Nephron (organoid): ENCODE measurements at regions not wholly inside any gene's neighbourhood (a gene's known extent, or its start where the extent isn't known, plus 50 kb on each side); places are given as distances from the start of the nearest gene placed in this dataset.

Source experiments
- H3K27ac Mint-ChIP-seq, 3 experiments: 2 replicates each; pipeline ENCODE4 v1.8.0; 2020; ENCODE audit warnings: mixed read lengths in 3 of 3, mild to moderate bottlenecking in 2 of 3, moderate library complexity in 1 of 3
- H3K27me3 Mint-ChIP-seq: 2 replicates; pipeline ENCODE4 v1.8.0; 2021; ENCODE audit warnings: low read depth, mild to moderate bottlenecking, moderate library complexity, mixed read lengths
- H3K36me3 Mint-ChIP-seq: 2 replicates; pipeline ENCODE4 v1.8.0; 2020; ENCODE audit warnings: low read depth, mixed read lengths
- H3K4me1 Mint-ChIP-seq: 2 replicates; pipeline ENCODE4 v1.8.0; 2020; ENCODE audit warnings: mixed read lengths
- H3K4me3 Mint-ChIP-seq, 3 experiments: 2 replicates each; pipeline ENCODE4 v1.8.0; 2020; ENCODE audit warnings: mild to moderate bottlenecking in 3 of 3, mixed read lengths in 3 of 3, moderate library complexity in 2 of 3
- H3K9me3 Mint-ChIP-seq: 2 replicates; pipeline ENCODE4 v1.8.0; 2020; ENCODE audit warnings: mixed read lengths
- CTCF ChIP-seq, 3 experiments: fragments of 200-600 bp; sonication (generic); IDR thresholded peaks; one replicate each; pipeline ENCODE4 v1.5.0; 2021; ENCODE audit warnings: antibody characterized with exemption in 3 of 3; ENCODE audit not compliant: unreplicated experiment in 3 of 3

- H3K4me1 Mint-ChIP-seq = peaks cover 16% of the 10 kb centered on the region
- H3K27me3 Mint-ChIP-seq = peaks cover 4% of the 10 kb centered on the region
- H3K36me3 Mint-ChIP-seq = no peaks in the 10 kb centered on the region
- no peaks in the 10 kb centered on the region for H3K9me3 Mint-ChIP-seq
- no peak overlapping the region for H3K4me3 Mint-ChIP-seq
- no peak overlapping the region for H3K27ac Mint-ChIP-seq
- no peak for TF ChIP-seq CTCF (IDR thresholded peaks at IDR 0.05; ENCODE audit: unreplicated experiment in 3 of 3)
These were observed 74.5 kb upstream of the AHI1 start for GRCh38 chr6:135572051-135572450.

GRCh38 chr6:135575629-135576028 lies 78.1 kb upstream of the AHI1 start:
- no peaks in the 10 kb centered on the region for H3K9me3 Mint-ChIP-seq
- no peaks in the 10 kb centered on the region for H3K4me1 Mint-ChIP-seq
- H3K27me3 Mint-ChIP-seq = peaks cover 2% of the 10 kb centered on the region
- no peak for TF ChIP-seq CTCF (IDR thresholded peaks at IDR 0.05; ENCODE audit: unreplicated experiment in 3 of 3)
- no peaks in the 10 kb centered on the region for H3K36me3 Mint-ChIP-seq
- no peak overlapping the region for H3K4me3 Mint-ChIP-seq
- no peak overlapping the region for H3K27ac Mint-ChIP-seq

DNA sequence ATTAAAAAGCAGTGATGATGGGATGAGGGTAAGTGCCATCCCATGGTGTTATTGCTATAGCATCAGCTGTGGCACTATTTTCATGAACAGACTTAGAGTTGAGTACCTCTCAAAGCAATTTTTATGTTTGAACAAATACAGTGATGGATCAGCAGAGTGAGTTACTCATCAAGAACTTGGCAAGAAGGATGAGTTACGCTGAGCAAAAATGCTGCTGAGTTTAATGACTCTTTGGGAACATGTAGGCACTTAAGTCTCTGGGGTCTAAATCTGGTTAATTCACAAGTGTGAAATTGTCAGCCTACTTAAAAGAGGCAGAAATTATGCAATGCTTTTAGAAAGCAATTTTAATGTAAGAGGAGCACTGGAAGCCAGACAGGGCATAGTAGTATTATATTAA lies 78.5 kb upstream of the AHI1 start:
- no peaks in the 10 kb centered on the region for H3K27me3 Mint-ChIP-seq
- no peaks in the 10 kb centered on the region for H3K36me3 Mint-ChIP-seq
- H3K4me3 Mint-ChIP-seq = no peak overlapping the region
- H3K27ac Mint-ChIP-seq = no peak overlapping the region
- H3K9me3 Mint-ChIP-seq = no peaks in the 10 kb centered on the region
- no peaks in the 10 kb centered on the region for H3K4me1 Mint-ChIP-seq
- TF ChIP-seq CTCF (IDR thresholded peaks at IDR 0.05; ENCODE audit: unreplicated experiment in 3 of 3) = no peak

GRCh38 chr6:135577059-135577538 lies 79.6 kb upstream of the AHI1 start:
- Mint-ChIP-seq H3K36me3 (no peaks in the 10 kb centered on the region), H3K4me3 (no peak overlapping the region), H3K4me1 (no peaks in the 10 kb centered on the region), H3K27me3 (no peaks in the 10 kb centered on the region), H3K9me3 (no peaks in the 10 kb centered on the region), H3K27ac (no peak overlapping the region)
- TF ChIP-seq CTCF (IDR thresholded peaks at IDR 0.05; ENCODE audit: unreplicated experiment in 3 of 3) = no peak

GRCh38 chr6:135578976-135579375 lies 81.4 kb upstream of the AHI1 start:
- Mint-ChIP-seq H3K36me3 (no peaks in the 10 kb centered on the region), H3K27ac (no peak overlapping the region), H3K27me3 (no peaks in the 10 kb centered on the region), H3K4me3 (no peak overlapping the region), H3K4me1 (no peaks in the 10 kb centered on the region), H3K9me3 (no peaks in the 10 kb centered on the region)
- TF ChIP-seq CTCF (IDR thresholded peaks at IDR 0.05; ENCODE audit: unreplicated experiment in 3 of 3) = no peak

- TF ChIP-seq CTCF (IDR thresholded peaks at IDR 0.05; ENCODE audit: unreplicated experiment in 3 of 3) = no peak
- no peaks in the 10 kb centered on the region for H3K4me1 Mint-ChIP-seq
- no peak overlapping the region for H3K4me3 Mint-ChIP-seq
- H3K27me3 Mint-ChIP-seq = no peaks in the 10 kb centered on the region
- H3K27ac Mint-ChIP-seq = no peak overlapping the region
- H3K36me3 Mint-ChIP-seq = no peaks in the 10 kb centered on the region
- H3K9me3 Mint-ChIP-seq = no peaks in the 10 kb centered on the region
These were observed 83.7 kb upstream of the AHI1 start for GRCh38 chr6:135581211-135581610.
